HCT116 (cell line): ENCODE measurements at regions not wholly inside any gene's neighbourhood (a gene's known extent, or its start where the extent isn't known, plus 50 kb on each side); places are given as distances from the start of the nearest gene placed in this dataset.

Source experiments
- ATAC-seq: fragments of 200-7000 bp; cut with Tn5 transposase; 2 replicates; pipeline ENCODE4 v1.9.1; 2020; ENCODE audit warnings: mild to moderate bottlenecking, moderate library complexity
- BruUV-seq: library from RNA; stranded (reverse); fragments of 400-500 nt; replicated peaks from 2 replicates; lab custom pipeline; 2021; lab: Mats Ljungman, UMichigan
- CTCF ChIA-PET: fragments of 300-600 bp; sonication (Branson Sonifier 250); formaldehyde crosslinking; loops from one replicate; lab custom pipeline; 2021; ENCODE audit warnings: antibody characterized with exemption; lab: Charles Lee
- POLR2A ChIA-PET: fragments of 300-600, 350-600 bp; sonication (Branson Sonifier 250); formaldehyde crosslinking; loops from one replicate; lab custom pipeline; 2021; ENCODE audit warnings: antibody characterized with exemption; lab: Charles Lee
- RAD21 ChIA-PET, 2 experiments: fragments of 300-600 bp; sonication (Branson Sonifier 250); formaldehyde crosslinking; loops; one replicate each; lab custom pipeline; 2023; ENCODE audit warnings: low total read pairs in 2 of 2; ENCODE audit not compliant: uncharacterized antibody in 2 of 2, unreplicated experiment in 2 of 2, low non-redundant PET in 1 of 2; lab: Charles Lee
- DNase-seq: peaks from one replicate; pipeline ENCODE4 v3.0.0-alpha.2; 2010; ENCODE audit warnings: low read depth, low spot score
- H2AFZ ChIP-seq: fragments of 200-600 bp; shearing (Covaris generic), sonication (generic); 2 replicates; pipeline ENCODE4 v1.6.1; 2017; ENCODE audit warnings: low read depth, mixed run types, mixed read lengths, antibody characterized with exemption, low read length; ENCODE audit not compliant: poor library complexity, severe bottlenecking
- H3K27ac ChIP-seq: 2 replicates; pipeline ENCODE4 v1.5.1; 2012; ENCODE audit warnings: low read depth, low read length
- H3K27me3 ChIP-seq: fragments of 200-600 bp; sonication (generic); 2 replicates; pipeline ENCODE4 v1.6.1; 2016; ENCODE audit warnings: mixed run types, low read length, mixed read lengths; ENCODE audit not compliant: insufficient read depth
- H3K36me3 ChIP-seq, 2 experiments: fragments of 200-500 bp in 1 of 2; fragments of 200-600 bp in 1 of 2; sonication (Bioruptor generic) in 1 of 2; sonication (generic) in 1 of 2; 2 replicates each; pipeline versions ENCODE4 v1.5.1 to v1.6.1; 2014 to 2016; ENCODE audit warnings: low read length in 2 of 2, inconsistent platforms in 1 of 2, mixed read lengths in 1 of 2, mixed run types in 1 of 2; ENCODE audit not compliant: insufficient read depth in 2 of 2, control insufficient read depth in 1 of 2
- H3K4me1 ChIP-seq, 2 experiments: fragments of 200-600 bp in 1 of 2; sonication (generic) in 1 of 2; 2 replicates each; pipeline versions ENCODE4 v1.5.1 to v1.6.1; 2012 to 2017; ENCODE audit warnings: low read length in 2 of 2, inconsistent platforms in 1 of 2, mild to moderate bottlenecking in 1 of 2, mixed read lengths in 1 of 2, mixed run types in 1 of 2, moderate library complexity in 1 of 2; ENCODE audit not compliant: insufficient read depth in 2 of 2, control insufficient read depth in 1 of 2
- H3K4me2 ChIP-seq: fragments of 200-600 bp; sonication (generic); 2 replicates; pipeline ENCODE4 v1.6.1; 2017; ENCODE audit warnings: mixed run types, low read length, mixed read lengths
- H3K4me3 ChIP-seq, 2 experiments: fragments of 200-600 bp in 1 of 2; sonication (generic) in 1 of 2; replicated peaks in 1 of 2; 2 replicates each; pipeline ENCODE4 v1.5.1; 2011 to 2016; ENCODE audit warnings: low read length in 2 of 2, control low read depth in 1 of 2, low read depth in 1 of 2, mild to moderate bottlenecking in 1 of 2, mixed read lengths in 1 of 2, mixed run types in 1 of 2
- H3K79me2 ChIP-seq: fragments of 200-600 bp; sonication (generic); 2 replicates; pipeline ENCODE4 v1.6.1; 2017; ENCODE audit warnings: mild to moderate bottlenecking, mixed run types, low read length, moderate library complexity, mixed read lengths; ENCODE audit not compliant: insufficient read depth
- H3K9ac ChIP-seq: fragments of 200-600 bp; sonication (generic); 2 replicates; pipeline ENCODE4 v1.6.1; 2016; ENCODE audit warnings: low read length, mixed read lengths
- H3K9me2 ChIP-seq: fragments of 200-600 bp; sonication (generic), shearing (Covaris generic); 2 replicates; pipeline ENCODE4 v1.6.1; 2017; ENCODE audit warnings: mixed run types, mild to moderate bottlenecking, moderate library complexity; ENCODE audit not compliant: insufficient read depth
- H3K9me3 ChIP-seq, 2 experiments: fragments of 200-500 bp in 1 of 2; fragments of 200-600 bp in 1 of 2; sonication (Bioruptor generic) in 1 of 2; sonication (generic) in 1 of 2; 2 replicates each; pipeline ENCODE4 v1.6.1; 2014 to 2017; ENCODE audit warnings: low read length in 2 of 2, mixed read lengths in 2 of 2, inconsistent platforms in 1 of 2, low read depth in 1 of 2, mild to moderate bottlenecking in 1 of 2, mixed run types in 1 of 2, moderate library complexity in 1 of 2; ENCODE audit not compliant: control insufficient read depth in 1 of 2, insufficient read depth in 1 of 2
- H4K20me1 ChIP-seq: fragments of 200-600 bp; sonication (generic), shearing (Covaris generic); 2 replicates; pipeline ENCODE4 v1.6.1; 2017; ENCODE audit warnings: mixed run types, mild to moderate bottlenecking, moderate library complexity; ENCODE audit not compliant: insufficient read depth
- CEBPB ChIP-seq: IDR thresholded peaks from 2 replicates; pipeline ENCODE4 v1.6.1; 2012; ENCODE audit warnings: low read depth
- MAX ChIP-seq: IDR thresholded peaks from 2 replicates; pipeline ENCODE4 v1.6.1; 2012
- YY1 ChIP-seq: IDR thresholded peaks from 2 replicates; pipeline ENCODE4 v1.6.1; 2011; ENCODE audit warnings: low read length, low read depth, moderate library complexity, mild to moderate bottlenecking; ENCODE audit not compliant: insufficient replicate concordance; ENCODE audit errors: extremely low read depth
- intact Hi-C: fragments of 100-400 bp; cut with micrococcal nuclease; formaldehyde crosslinking; loops from 2 replicates; pipeline ENCODE4 v1.10.0; 2022

GRCh38 chr16:55078699-55079410, 148.2 kb downstream of the IRX5 start:
- no peak overlapping the region for H2AFZ ChIP-seq
- no peaks in the 10 kb centered on the region for H4K20me1 ChIP-seq
- no peak for ATAC-seq
- BruUV-seq: no TSS peak
- no peak overlapping the region for H3K9ac ChIP-seq
- ChIA-PET CTCF (no interaction called here), RAD21 (no interaction called here), POLR2A (no interaction called here)
- intact Hi-C loops: no loop called here
- no peak for DNase-seq
- no peaks in the 10 kb centered on the region for H3K4me1 ChIP-seq
- TF ChIP-seq YY1: no peak
- H3K27ac ChIP-seq: no peak overlapping the region
- H3K4me2 ChIP-seq: no peak overlapping the region
- H3K79me2 ChIP-seq: no peaks in the 10 kb centered on the region
- H3K9me3 ChIP-seq: no peaks in the 10 kb centered on the region
- no peaks in the 10 kb centered on the region for H3K27me3 ChIP-seq
- no peaks in the 10 kb centered on the region for H3K36me3 ChIP-seq
- no peaks in the 10 kb centered on the region for H3K9me2 ChIP-seq
- H3K4me3 ChIP-seq: no peak overlapping the region

DNA sequence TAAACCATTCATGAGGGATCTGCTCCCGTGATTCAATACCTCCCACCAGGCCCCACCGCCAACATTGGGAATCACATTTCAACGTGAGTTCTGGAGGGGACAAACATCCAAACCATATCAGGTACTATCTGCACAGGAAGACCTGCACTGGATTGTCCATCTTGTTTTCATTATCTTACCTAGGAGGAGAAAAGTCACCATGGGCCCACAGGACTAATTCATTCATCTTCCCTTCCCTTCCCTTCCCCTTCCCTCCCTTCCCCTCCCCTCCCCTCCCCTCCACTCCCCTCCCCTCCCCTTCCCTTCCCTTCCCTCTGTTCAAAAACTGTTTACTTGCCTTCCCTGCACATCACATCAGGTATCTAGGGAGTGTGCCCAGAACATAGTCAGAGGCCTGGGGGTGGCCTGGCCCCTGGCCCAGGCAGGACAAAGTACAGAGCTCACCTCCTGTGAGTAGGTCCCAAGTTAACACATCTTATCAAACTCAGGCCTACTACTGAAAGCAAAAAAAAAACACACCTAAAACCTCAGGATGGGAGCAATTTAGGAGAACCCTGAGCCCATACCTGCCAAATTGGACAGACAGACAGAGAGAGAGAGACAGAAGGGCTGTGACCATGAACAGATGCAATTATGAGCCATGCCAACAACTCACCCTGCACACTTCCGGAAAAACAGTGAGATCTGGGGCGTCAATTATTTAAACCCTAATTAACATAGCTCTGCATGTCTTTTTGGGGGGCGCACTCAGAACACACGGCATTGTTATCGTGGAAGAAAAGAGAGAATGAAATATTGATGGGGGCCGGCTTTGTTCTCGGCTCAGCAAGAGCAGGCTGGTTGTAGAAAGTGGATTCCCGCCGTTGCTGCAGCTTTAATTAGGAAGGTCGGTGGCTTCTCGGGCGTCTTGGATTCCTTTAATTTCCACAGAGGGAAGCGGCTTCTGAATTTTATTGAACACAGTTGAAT, 151.2 kb downstream of the IRX5 start:
- ChIA-PET POLR2A (no interaction called here), RAD21 (no interaction called here), CTCF (no interaction called here)
- H3K27me3 ChIP-seq: no peaks in the 10 kb centered on the region
- DNase-seq (no peak), ATAC-seq (no peak)
- H3K79me2 ChIP-seq: no peaks in the 10 kb centered on the region
- H4K20me1 ChIP-seq: no peaks in the 10 kb centered on the region
- no peak for TF ChIP-seq MAX
- no peak for TF ChIP-seq CEBPB
- no peak overlapping the region for H3K4me2 ChIP-seq
- no peak overlapping the region for H2AFZ ChIP-seq
- no peaks in the 10 kb centered on the region for H3K9me3 ChIP-seq
- no TSS peak for BruUV-seq
- no peak overlapping the region for H3K9ac ChIP-seq
- H3K36me3 ChIP-seq: no peaks in the 10 kb centered on the region
- intact Hi-C loops: no loop called here
- H3K27ac ChIP-seq: no peak overlapping the region
- no peak overlapping the region for H3K4me3 ChIP-seq
- no peaks in the 10 kb centered on the region for H3K9me2 ChIP-seq
- H3K4me1 ChIP-seq: no peaks in the 10 kb centered on the region
